GM20431 (cell line): ENCODE measurements at regions not wholly inside any gene's neighbourhood (a gene's known extent, or its start where the extent isn't known, plus 50 kb on each side); places are given as distances from the start of the nearest gene placed in this dataset.

ENCODE experiments used
- in situ Hi-C: fragments of 300-500 bp; cut with MseI, MboI; formaldehyde crosslinking; loops from one replicate; pipeline ENCODE4 v1.15.0; 2020; ENCODE audit warnings: low sequenced_read_pairs; ENCODE audit not compliant: unreplicated experiment

DNA sequence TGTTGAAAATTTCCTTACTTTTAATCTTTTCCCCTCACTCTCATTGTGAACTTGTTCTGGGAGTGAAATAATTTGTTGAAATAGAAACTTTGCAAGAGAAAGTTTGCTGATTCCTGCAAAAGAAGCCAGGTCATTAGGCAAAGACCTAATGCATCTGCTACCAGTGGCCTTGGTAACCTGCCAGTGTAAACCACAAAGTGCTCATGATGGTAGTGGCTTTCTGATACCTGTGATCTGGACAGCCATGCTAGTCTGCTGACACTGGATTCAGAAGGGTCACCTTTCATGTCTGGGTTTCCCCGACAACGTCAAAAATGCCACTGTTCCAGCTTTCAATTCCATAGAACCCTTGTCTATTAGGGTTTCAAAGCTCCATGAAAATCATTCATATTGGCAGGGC is 123.7 kb upstream of the MCTP2 start:
- in situ Hi-C loops, result loop anchor here (25.0 kb wide), 1 partner anchor 1070 kb away; no protein-coding TSS in a partner anchor

DNA sequence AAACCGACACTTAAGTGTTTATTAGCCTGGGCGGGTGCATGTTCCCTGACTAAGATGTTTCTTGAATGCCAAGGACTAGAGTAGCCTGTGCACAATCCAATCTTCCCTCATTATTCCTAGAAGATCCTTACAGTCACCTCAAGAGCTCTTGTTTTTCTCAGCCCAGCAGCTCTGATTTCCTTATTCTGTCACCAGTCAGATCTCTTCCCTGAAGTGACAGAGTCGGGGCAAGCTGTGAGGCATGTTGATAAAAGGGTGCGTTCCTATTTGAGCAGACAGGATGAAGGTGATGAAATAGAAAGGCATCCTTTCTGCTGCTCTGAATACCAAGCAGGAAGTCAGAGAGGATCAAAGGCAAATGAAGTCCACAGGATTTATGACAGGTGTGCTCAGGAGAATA is 125.6 kb upstream of the MCTP2 start:
- in situ Hi-C loops, result loop anchor here (25.0 kb wide), 1 partner anchor 1068 kb away; no protein-coding TSS in a partner anchor

- in situ Hi-C loops, result loop anchor here (25.0 kb wide), 1 partner anchor 1064 kb away; no protein-coding TSS in a partner anchor
These were observed 130.5 kb upstream of the MCTP2 start for GRCh38 chr15:94100863-94101262.

- in situ Hi-C loops, result no loop called here
These were observed 131.8 kb upstream of the MCTP2 start for GRCh38 chr15:94099574-94099960.

- in situ Hi-C loops, result no loop called here
These were observed 132.3 kb upstream of the MCTP2 start for GRCh38 chr15:94098921-94099573.

DNA sequence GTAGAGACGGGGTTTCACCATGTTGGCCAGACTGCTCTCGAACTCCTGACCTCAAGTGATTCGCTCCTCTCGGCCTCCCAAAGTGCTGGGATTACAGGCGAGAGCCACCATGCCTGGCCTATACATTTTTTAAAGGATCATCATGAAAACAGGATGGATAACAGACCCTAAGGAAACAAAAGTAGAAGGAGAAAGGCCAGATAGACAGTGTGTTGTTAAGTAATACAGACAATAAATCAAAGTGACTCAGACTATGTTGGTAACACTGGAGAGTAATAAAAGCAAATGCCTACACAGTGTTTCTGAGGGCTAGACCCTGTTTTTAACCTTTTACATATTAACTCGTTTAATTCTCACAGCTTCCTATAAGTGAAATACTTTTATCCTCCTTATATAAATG is 133.8 kb upstream of the MCTP2 start:
- in situ Hi-C loops, result no loop called here

GRCh38 chr15:94094310-94094709 is 137.1 kb upstream of the MCTP2 start:
- in situ Hi-C loops, result no loop called here

GRCh38 chr15:94086341-94086740 is 145.0 kb upstream of the MCTP2 start:
- in situ Hi-C loops, result no loop called here

DNA sequence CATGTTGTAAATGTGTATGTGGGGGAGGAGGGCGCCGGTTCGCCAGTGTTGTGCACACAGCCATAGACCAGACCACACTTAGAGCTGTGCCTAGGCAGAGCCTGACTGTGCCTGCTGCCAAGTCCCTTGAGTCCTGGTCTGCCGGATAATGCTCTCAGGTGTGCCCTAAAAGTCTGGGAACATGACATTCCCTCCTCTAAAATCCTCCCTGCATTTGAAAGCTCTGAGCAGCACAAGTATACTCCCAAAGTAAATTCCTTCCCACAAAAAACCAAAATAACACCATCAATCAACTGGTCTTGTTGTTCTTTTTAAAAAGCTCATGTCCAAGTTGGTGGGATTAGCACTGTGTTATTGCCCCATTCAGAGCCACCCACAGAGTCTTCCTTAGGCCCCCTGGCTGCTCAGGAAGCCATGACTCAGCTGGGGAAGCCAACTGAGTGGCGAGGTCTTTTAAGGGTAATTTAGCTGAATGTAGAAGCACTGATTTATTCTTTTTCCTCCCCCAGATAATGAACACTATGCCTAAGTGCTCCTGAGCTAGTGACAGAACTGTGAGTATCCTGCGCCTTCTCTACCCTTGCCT is 147.8 kb upstream of the MCTP2 start:
- in situ Hi-C loops, result no loop called here

DNA sequence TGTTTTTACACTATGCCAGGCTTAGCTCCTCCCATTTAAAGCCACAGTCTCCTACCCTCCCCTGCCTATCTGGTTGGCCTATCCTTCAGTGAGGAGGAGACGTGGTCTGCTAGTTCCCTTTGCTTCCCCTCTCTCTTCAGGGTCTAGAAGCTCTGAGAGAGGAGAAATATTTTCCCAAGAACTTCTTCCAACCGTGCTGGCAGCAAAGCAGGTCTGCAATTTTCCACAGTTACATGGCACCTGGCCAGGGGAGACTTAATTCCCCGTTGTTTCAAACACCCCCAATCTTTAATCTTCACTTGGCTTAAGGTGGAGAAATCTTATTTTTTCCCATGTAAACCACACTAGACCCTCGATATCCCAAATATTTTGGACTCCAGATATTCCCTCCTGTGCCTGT is 149.5 kb upstream of the MCTP2 start:
- in situ Hi-C loops, result no loop called here

- in situ Hi-C loops, result no loop called here
These were observed 150.3 kb upstream of the MCTP2 start for GRCh38 chr15:94080989-94081605.

- in situ Hi-C loops, result no loop called here
These were observed 150.9 kb upstream of the MCTP2 start for GRCh38 chr15:94080416-94080815.

DNA sequence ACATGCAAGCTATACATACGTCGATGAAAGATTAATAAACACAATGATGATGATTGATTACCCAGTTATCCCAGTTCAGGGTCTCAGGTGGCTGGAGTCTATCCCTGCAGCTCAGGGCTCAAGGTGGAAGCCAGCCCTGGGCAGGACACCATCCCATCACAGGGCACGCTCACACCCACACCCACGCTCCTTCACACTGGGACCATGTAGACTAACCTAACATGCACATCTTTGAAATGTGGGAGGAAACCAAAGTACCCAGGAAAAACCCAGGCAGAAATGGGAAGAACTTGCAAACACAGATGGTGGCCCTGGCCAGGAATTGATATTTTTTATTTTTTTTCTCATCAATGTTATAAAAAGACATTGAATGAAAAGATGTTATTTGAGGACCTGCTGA is 151.4 kb upstream of the MCTP2 start:
- in situ Hi-C loops, result no loop called here

DNA sequence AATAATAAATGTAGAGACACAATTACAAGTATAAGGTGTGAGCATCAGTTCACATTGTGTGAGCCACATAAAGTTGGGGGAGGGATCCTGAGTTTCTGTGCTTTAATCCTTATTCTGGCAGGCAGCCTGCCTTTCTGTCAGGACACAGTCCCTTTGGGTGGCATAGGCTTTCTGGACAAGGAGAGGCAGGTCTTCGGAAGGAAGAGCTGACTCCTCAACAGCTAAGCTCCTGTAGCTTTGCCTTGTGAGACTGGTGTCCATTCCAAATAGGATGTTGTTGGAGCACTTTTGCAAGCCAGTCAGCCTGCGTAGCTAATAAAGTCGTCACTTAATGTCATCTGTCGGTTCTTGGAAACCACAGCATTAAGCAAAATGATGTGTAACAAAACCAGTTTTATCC is 151.9 kb upstream of the MCTP2 start:
- in situ Hi-C loops, result no loop called here

DNA sequence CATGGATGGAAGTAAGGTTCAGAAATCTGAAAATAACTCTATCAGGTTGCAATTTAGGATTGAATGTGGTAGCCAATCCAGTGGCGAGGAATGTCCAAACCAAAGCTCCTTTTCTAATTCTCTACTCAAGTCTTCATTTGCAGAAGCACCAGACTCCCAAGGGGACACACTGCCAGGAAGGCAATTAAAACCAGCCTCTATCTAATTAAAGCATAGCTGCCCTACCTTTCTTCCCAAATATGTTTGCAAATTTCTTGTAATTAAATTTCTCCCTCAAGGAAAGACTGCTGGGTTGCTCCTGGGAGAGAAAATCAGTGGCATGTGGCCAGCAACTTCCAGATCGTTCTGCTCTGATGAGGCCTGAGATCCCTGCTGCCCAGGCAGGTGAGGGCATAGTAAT is 153.4 kb upstream of the MCTP2 start:
- in situ Hi-C loops, result no loop called here

- in situ Hi-C loops, result no loop called here
These were observed 156.0 kb upstream of the MCTP2 start for GRCh38 chr15:94075349-94075748.

- in situ Hi-C loops, result no loop called here
These were observed 160.7 kb upstream of the MCTP2 start for GRCh38 chr15:94070356-94071295.

DNA sequence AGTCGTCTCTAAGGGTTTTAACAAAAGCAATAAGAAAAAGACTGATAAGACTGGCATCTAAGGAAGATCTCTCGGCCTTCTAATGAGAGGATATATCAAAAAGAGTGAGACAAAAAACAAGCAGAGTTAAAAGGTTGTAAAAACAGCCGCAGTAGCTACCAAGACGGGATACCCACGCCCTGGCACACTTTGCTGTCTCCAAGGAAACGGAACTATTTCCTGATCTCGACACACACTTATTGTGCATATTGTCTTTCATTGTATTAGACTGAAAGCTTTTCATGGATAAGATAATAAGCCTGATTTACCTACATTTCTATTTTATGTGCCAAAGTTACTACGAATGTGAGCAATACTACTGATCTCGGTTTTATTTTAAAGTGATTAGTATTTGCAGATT is 161.5 kb upstream of the MCTP2 start:
- in situ Hi-C loops, result no loop called here

DNA sequence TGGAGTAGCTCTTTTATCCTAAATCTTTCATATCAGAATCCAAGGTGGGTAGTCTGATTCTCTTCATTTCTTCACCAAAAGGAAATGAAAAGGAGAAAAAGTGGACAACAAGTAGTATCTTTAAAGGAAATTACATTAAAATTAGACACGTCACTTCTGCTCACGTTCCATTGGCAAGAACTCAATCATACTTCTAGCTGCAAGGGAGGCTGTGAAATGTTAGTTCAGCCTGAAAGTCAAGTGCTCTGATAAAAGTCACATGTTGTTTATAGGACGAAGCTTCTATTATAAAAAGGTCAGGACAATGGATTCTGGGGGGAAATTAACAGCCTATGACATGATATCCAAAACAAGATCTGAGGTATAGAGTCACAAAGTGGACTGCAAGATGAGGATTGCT is 164.6 kb upstream of the MCTP2 start:
- in situ Hi-C loops, result no loop called here

DNA sequence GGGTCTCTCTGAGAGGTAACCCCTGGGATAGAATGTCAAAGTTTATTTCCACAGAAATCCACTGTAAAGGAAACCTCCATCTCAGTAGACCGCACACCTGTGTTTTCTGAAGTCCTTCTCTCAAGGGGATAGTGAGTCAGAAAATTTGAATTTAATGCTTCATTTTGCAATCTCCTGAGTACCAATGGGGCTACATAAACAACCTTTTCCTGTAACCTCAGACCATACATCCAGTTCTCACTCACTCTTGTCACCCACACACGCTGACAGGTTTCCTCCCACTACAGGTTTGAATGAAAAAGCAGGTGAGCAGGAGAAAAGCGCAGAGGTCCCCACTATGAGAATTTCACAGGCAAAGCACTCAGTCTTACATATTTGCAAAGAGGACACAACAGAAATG is 165.3 kb upstream of the MCTP2 start:
- in situ Hi-C loops, result no loop called here
